ENCODE measurements at regions not wholly inside any gene's neighbourhood (a gene's known extent, or its start where the extent isn't known, plus 50 kb on each side); places are given as distances from the start of the nearest gene placed in this dataset.
"Not testable (repeated sequence)": the region's sequence is repeated elsewhere in the genome, so short reads cannot be mapped to it uniquely, and the experiment has no call there.

GRCh38 chr15:20056871-20057270, 484.7 kb downstream of the GOLGA6L6 start:
- DNase-seq: not testable (repeated sequence)

GRCh38 chr15:20055921-20056320, 485.7 kb downstream of the GOLGA6L6 start:
- DNase-seq: not testable (repeated sequence)

- DNase-seq: not testable (repeated sequence)
Observed at GRCh38 chr15:20048189-20048588, 493.4 kb downstream of the GOLGA6L6 start.

GRCh38 chr15:20045165-20045564, 496.4 kb downstream of the GOLGA6L6 start:
- not testable (repeated sequence) for DNase-seq

- not testable (repeated sequence) for DNase-seq
Observed at GRCh38 chr15:20040691-20041090, 500.9 kb downstream of the GOLGA6L6 start.

- DNase-seq: not testable (repeated sequence)
Observed at GRCh38 chr15:20025040-20025439, 516.6 kb downstream of the GOLGA6L6 start.

- DNase-seq: not testable (repeated sequence)
Observed at GRCh38 chr15:20022349-20022748, 519.3 kb downstream of the GOLGA6L6 start.

GRCh38 chr15:20021351-20021750, 520.2 kb downstream of the GOLGA6L6 start:
- not testable (repeated sequence) for DNase-seq

GRCh38 chr15:20020588-20020987, 521.0 kb downstream of the GOLGA6L6 start:
- DNase-seq: not testable (repeated sequence)

GRCh38 chr15:20019758-20020157, 521.8 kb downstream of the GOLGA6L6 start:
- not testable (repeated sequence) for DNase-seq

- DNase-seq: not testable (repeated sequence)
Observed at GRCh38 chr15:20017581-20017980, 524.0 kb downstream of the GOLGA6L6 start.

GRCh38 chr15:20016941-20017340, 524.7 kb downstream of the GOLGA6L6 start:
- not testable (repeated sequence) for DNase-seq

GRCh38 chr15:20012837-20013236, 528.8 kb downstream of the GOLGA6L6 start:
- not testable (repeated sequence) for DNase-seq

- not testable (repeated sequence) for DNase-seq
Observed at GRCh38 chr15:20010759-20011158, 530.8 kb downstream of the GOLGA6L6 start.

- DNase-seq: not testable (repeated sequence)
Observed at GRCh38 chr15:20009619-20010018, 532.0 kb downstream of the GOLGA6L6 start.

GRCh38 chr15:20007338-20007737, 534.3 kb downstream of the GOLGA6L6 start:
- DNase-seq: not testable (repeated sequence)

GRCh38 chr15:20003471-20003870, 538.1 kb downstream of the GOLGA6L6 start:
- DNase-seq: not testable (repeated sequence)

- not testable (repeated sequence) for DNase-seq
Observed at GRCh38 chr15:20002560-20002959, 539.0 kb downstream of the GOLGA6L6 start.

GRCh38 chr15:19996574-19997194, 544.9 kb downstream of the GOLGA6L6 start:
- not testable (repeated sequence) for DNase-seq

GRCh38 chr15:19995296-19995695, 546.3 kb downstream of the GOLGA6L6 start:
- not testable (repeated sequence) for DNase-seq

GRCh38 chr15:19992428-19992827, 549.2 kb downstream of the GOLGA6L6 start:
- DNase-seq: no peak

- DNase-seq: no peak
Observed at GRCh38 chr15:19988094-19988660, 553.4 kb downstream of the GOLGA6L6 start.

- no peak for DNase-seq
Observed at GRCh38 chr15:19987389-19988048, 554.1 kb downstream of the GOLGA6L6 start.

GRCh38 chr15:19984101-19984500, 557.5 kb downstream of the GOLGA6L6 start:
- no peak for DNase-seq
